Endothelial cell of umbilical vein (primary cell): ENCODE measurements at regions not wholly inside any gene's neighbourhood (a gene's known extent, or its start where the extent isn't known, plus 50 kb on each side); places are given as distances from the start of the nearest gene placed in this dataset.

Experiments used
- BruUV-seq: library from RNA; stranded (reverse); fragments of 400-500 nt; replicated peaks from 2 replicates; lab custom pipeline; 2021; lab: Mats Ljungman, UMichigan
- CTCF ChIA-PET: fragments of 300-600, 350-600 bp; sonication (Branson Sonifier 250); formaldehyde crosslinking; loops from one replicate; lab custom pipeline; 2021; ENCODE audit warnings: antibody characterized with exemption, inconsistent platforms; lab: Charles Lee
- POLR2A ChIA-PET: fragments of 300-600, 350-600 bp; sonication (Branson Sonifier 250); formaldehyde crosslinking; loops from one replicate; lab custom pipeline; 2021; ENCODE audit warnings: antibody characterized with exemption, inconsistent platforms; lab: Charles Lee
- DNase-seq: peaks from one replicate; pipeline ENCODE4 v3.0.0-alpha.2; 2011; ENCODE audit warnings: low read depth, low spot score
- FAIRE-seq: peaks from 2 replicates; lab custom pipeline; 2011; peaks lifted over from hg19 to GRCh38; lab: Jason Lieb, UNC
- H2AFZ ChIP-seq: 2 replicates; pipeline ENCODE4 v1.6.0; 2012; ENCODE audit warnings: low read depth, low read length, control low read depth, inconsistent platforms
- H3K27ac ChIP-seq: 2 replicates; pipeline ENCODE4 v1.5.1; 2011; ENCODE audit warnings: low read depth, mild to moderate bottlenecking, control low read depth, low read length, moderate library complexity; ENCODE audit not compliant: insufficient read depth
- H3K27me3 ChIP-seq, 2 experiments: 2 replicates each; pipeline versions ENCODE4 v1.6.0 to v1.6.1; 2011; ENCODE audit warnings: low read length in 2 of 2, mixed read lengths in 1 of 2; ENCODE audit not compliant: control insufficient read depth in 2 of 2, insufficient read depth in 2 of 2
- H3K36me3 ChIP-seq, 2 experiments: 2 replicates in 1 of 2; 3 replicates in 1 of 2; pipeline ENCODE4 v1.5.1; 2011; ENCODE audit warnings: low read length in 2 of 2, mild to moderate bottlenecking in 1 of 2, moderate library complexity in 1 of 2; ENCODE audit not compliant: control insufficient read depth in 2 of 2, insufficient read depth in 2 of 2; ENCODE audit errors: extremely low read depth in 1 of 2
- H3K4me1 ChIP-seq: 3 replicates; pipeline ENCODE4 v1.5.1; 2011; ENCODE audit warnings: mild to moderate bottlenecking, low read length; ENCODE audit not compliant: control insufficient read depth, insufficient read depth; ENCODE audit errors: extremely low read depth
- H3K4me2 ChIP-seq: 2 replicates; pipeline ENCODE4 v1.6.1; 2011; ENCODE audit warnings: low read length, control low read depth, mixed read lengths; ENCODE audit not compliant: insufficient read depth
- H3K4me3 ChIP-seq, 3 experiments: fragments of 200-600 bp in 1 of 3; sonication (generic), shearing (Covaris generic) in 1 of 3; replicated peaks in 1 of 3; 2 replicates each; pipeline ENCODE4 v1.5.1; 2011 to 2016; ENCODE audit warnings: control low read depth in 3 of 3, low read length in 3 of 3, mild to moderate bottlenecking in 2 of 3, inconsistent platforms in 1 of 3, low read depth in 1 of 3, moderate library complexity in 1 of 3; ENCODE audit not compliant: insufficient read depth in 1 of 3
- H3K79me2 ChIP-seq: 2 replicates; pipeline ENCODE4 v1.6.0; 2012; ENCODE audit warnings: low read length, inconsistent platforms; ENCODE audit not compliant: control insufficient read depth, insufficient read depth
- H3K9ac ChIP-seq: replicated peaks from 2 replicates; pipeline ENCODE3; 2011; ENCODE audit warnings: low read length, control low read depth; ENCODE audit not compliant: insufficient read depth; ENCODE audit errors: extremely low read depth
- H3K9me1 ChIP-seq: replicated peaks from 3 replicates; pipeline ENCODE4 v1.6.0; 2011; ENCODE audit warnings: mild to moderate bottlenecking, low read length; ENCODE audit not compliant: control insufficient read depth, insufficient read depth; ENCODE audit errors: extremely low read depth
- H3K9me3 ChIP-seq: replicated peaks from 2 replicates; pipeline ENCODE4 v1.5.1; 2012; ENCODE audit warnings: low read length, inconsistent platforms; ENCODE audit not compliant: control insufficient read depth, insufficient read depth
- H4K20me1 ChIP-seq: replicated peaks from 2 replicates; pipeline ENCODE3; 2011; ENCODE audit warnings: mild to moderate bottlenecking, low read length; ENCODE audit not compliant: control insufficient read depth, insufficient read depth; ENCODE audit errors: extremely low read depth
- CTCF ChIP-seq, 2 donors: IDR thresholded peaks; 1 replicate in 1 of 2; 2 replicates in 1 of 2; pipeline ENCODE4 v1.5.1; 2011; ENCODE audit warnings: low read length in 2 of 2, mild to moderate bottlenecking in 2 of 2, moderate library complexity in 2 of 2, control low read depth in 1 of 2, inconsistent platforms in 1 of 2, low read depth in 1 of 2; ENCODE audit not compliant: insufficient read depth in 1 of 2; ENCODE audit errors: extremely low read depth in 1 of 2
- EZH2 ChIP-seq: IDR thresholded peaks from 2 replicates; pipeline ENCODE4 v1.6.1; 2012; ENCODE audit warnings: borderline replicate concordance, low read depth, mild to moderate bottlenecking, moderate library complexity, low read length, inconsistent platforms; ENCODE audit not compliant: severe bottlenecking
- FOS ChIP-seq: IDR thresholded peaks from 2 replicates; pipeline ENCODE4 v1.6.1; 2011; ENCODE audit warnings: mild to moderate bottlenecking, low read length, moderate library complexity, borderline replicate concordance; ENCODE audit not compliant: insufficient read depth
- GATA2 ChIP-seq: IDR thresholded peaks from 2 replicates; pipeline ENCODE4 v1.7.0; 2011; ENCODE audit warnings: low read depth, mild to moderate bottlenecking, moderate library complexity, mixed read lengths, low read length; ENCODE audit not compliant: insufficient read length, insufficient read depth
- JUN ChIP-seq: IDR thresholded peaks from 2 replicates; pipeline ENCODE4 v1.6.1; 2011; ENCODE audit warnings: borderline replicate concordance, low read depth; ENCODE audit not compliant: insufficient read length, insufficient read depth
- MAX ChIP-seq: IDR thresholded peaks from 2 replicates; pipeline ENCODE4 v1.6.1; 2011; ENCODE audit not compliant: insufficient read depth, insufficient read length
- MYC ChIP-seq: IDR thresholded peaks from one replicate; pipeline ENCODE4 v1.6.1; 2011; ENCODE audit warnings: mild to moderate bottlenecking, low read depth, low read length
- POLR2A ChIP-seq: IDR thresholded peaks from 2 replicates; pipeline ENCODE4 v1.6.1; 2012; ENCODE audit warnings: low read depth, mild to moderate bottlenecking, control low read depth, low read length
- POLR2AphosphoS5 ChIP-seq: IDR thresholded peaks from 2 replicates; pipeline ENCODE4 v1.6.1; 2012; ENCODE audit warnings: low read depth, mild to moderate bottlenecking, control low read depth, low read length, moderate library complexity; ENCODE audit not compliant: insufficient read depth
- dilution Hi-C: fragments of 300-500 bp; cut with MboI; formaldehyde crosslinking; loops from one replicate; pipeline ENCODE4 v1.15.0; 2019; ENCODE audit warnings: low sequenced_read_pairs; ENCODE audit not compliant: extremely low pct_ligation_motif_present
- intact Hi-C: fragments of 100-400 bp; cut with micrococcal nuclease; formaldehyde crosslinking; loops from one replicate; pipeline ENCODE4 v1.10.0; 2022

DNA sequence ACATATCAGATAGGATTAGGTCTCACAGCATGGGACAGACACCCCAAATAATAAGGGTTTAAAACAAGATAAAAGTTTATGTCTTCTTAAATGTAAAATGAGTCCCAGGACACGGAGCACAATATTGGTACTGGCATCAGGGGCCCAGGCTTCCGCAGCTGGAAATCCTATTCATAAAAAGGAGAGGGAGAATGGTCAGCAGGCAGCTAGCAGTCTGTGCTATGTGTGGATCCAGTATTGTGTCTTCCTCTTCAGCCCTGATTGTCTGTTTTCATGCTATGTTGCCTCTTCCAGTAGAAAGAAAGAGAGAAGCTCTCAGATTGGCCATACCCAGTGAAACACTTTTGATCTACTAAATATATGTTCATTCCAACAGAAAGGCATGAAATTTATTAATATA, 319.3 kb upstream of the SLCO3A1 start:
- dilution Hi-C loops: no loop called here
- intact Hi-C loops: no loop called here
- no TSS peak for BruUV-seq

More for the DNA sequence above, 319.3 kb upstream of the SLCO3A1 start:
- no peaks in the 10 kb centered on the region for H3K9me3 ChIP-seq
- CTCF ChIA-PET: no interaction called here
- H3K4me1 ChIP-seq: no peaks in the 10 kb centered on the region
- FAIRE-seq (no peak), DNase-seq (no peak)
- TF ChIP-seq POLR2AphosphoS5: no peak
- no peak for TF ChIP-seq CTCF (IDR thresholded peaks at IDR 0.05; ENCODE audit: extremely low read depth in 1 of 2, insufficient read depth in 1 of 2, low read depth in 1 of 2, low read length in 2 of 2)
- no peak for TF ChIP-seq POLR2A
- TF ChIP-seq JUN: no peak
- TF ChIP-seq MYC: no peak
- no peak for TF ChIP-seq FOS
- TF ChIP-seq GATA2: no peak
- TF ChIP-seq MAX: no peak
- no peak for TF ChIP-seq EZH2
- no peaks in the 10 kb centered on the region for H4K20me1 ChIP-seq
- POLR2A ChIA-PET: no interaction called here
- no peaks in the 10 kb centered on the region for H3K9me1 ChIP-seq
- no peaks in the 10 kb centered on the region for H3K79me2 ChIP-seq
- no peak overlapping the region for H3K4me2 ChIP-seq
- no peaks in the 10 kb centered on the region for H3K27me3 ChIP-seq
- H3K36me3 ChIP-seq: no peaks in the 10 kb centered on the region
- H3K27ac ChIP-seq: no peak overlapping the region
- H3K9ac ChIP-seq: no peak overlapping the region
- H2AFZ ChIP-seq: no peak overlapping the region
- no peak overlapping the region for H3K4me3 ChIP-seq
